Ureter (tissue), 1 donor: ENCODE measurements at regions not wholly inside any gene's neighbourhood (a gene's known extent, or its start where the extent isn't known, plus 50 kb on each side); places are given as distances from the start of the nearest gene placed in this dataset.
"Not testable (repeated sequence)": the region's sequence is repeated elsewhere in the genome, so short reads cannot be mapped to it uniquely, and the experiment has no call there.

Source experiments
- DNase-seq: peaks from one replicate; pipeline ENCODE4 v3.0.0-alpha.2; 2020; ENCODE audit warnings: low spot score
- donor health status: DM: yes; HTN: yes; CAD: no.

- no peak for DNase-seq
These were observed 562.2 kb downstream of the GALC start for GRCh38 chr14:87430810-87431209.

DNA sequence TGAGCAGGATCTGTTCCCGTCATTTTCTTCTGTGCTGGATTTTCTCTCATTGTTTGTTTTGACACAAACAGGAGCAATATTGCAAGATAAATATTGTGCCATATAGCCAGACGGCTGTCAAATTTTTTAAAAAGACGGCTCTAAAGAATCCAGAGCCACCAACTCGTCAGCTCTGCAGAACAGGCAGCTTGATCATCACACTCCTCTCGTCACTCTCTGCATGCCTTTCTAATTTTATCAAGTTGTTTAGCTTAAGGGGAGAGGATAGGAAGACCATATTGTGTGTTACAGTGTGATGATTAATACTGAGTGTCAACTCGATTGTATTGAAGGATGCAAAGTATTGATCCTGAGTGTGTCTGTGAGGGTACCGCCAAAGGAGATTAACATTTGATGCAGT lies 562.8 kb downstream of the GALC start:
- no peak for DNase-seq

DNA sequence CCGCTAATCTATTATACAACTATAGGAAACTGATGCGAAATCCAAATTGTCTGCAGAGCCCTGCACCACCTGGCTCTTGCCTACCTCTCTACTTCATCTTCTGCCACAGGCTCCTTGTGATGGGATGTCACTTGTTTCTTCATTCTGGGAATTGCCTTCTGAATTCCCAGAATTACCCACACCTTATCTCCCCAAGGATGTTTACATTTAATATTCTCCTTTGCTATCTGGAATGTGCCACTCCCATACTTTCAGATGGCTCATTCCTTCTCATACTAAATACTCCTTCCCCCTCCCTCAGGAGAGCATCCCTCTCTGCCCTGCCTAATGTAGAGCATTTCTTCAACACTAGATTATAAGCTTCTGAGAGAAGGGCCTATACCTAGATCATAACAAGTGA lies 573.1 kb downstream of the GALC start:
- DNase-seq: no peak

GRCh38 chr14:87411370-87411769 lies 581.6 kb downstream of the GALC start:
- DNase-seq: no peak

- no peak for DNase-seq
These were observed 583.6 kb downstream of the GALC start for GRCh38 chr14:87409393-87409792.

GRCh38 chr14:87407344-87407743 lies 585.6 kb downstream of the GALC start:
- DNase-seq: no peak

GRCh38 chr14:87405563-87405962 lies 587.4 kb downstream of the GALC start:
- DNase-seq: no peak

DNA sequence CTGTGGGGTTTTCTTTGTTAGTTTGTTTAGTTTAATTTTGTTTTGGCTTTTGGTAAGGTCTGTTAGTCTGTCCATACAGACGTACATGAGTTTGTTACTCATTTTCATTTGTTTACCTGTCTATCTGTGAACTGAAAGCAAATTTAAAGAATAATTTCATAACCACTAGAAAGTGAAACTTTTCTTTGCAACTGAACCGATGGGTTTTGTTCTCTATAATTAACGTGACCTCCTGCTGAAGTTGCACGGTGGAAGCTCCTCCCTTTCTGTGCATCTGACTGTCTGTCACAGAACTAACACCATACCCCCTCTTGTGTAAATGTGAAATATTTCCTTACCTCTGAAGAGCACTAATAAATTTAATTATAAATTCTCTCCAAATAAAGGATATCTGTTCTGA lies 595.5 kb downstream of the GALC start:
- DNase-seq: no peak

DNA sequence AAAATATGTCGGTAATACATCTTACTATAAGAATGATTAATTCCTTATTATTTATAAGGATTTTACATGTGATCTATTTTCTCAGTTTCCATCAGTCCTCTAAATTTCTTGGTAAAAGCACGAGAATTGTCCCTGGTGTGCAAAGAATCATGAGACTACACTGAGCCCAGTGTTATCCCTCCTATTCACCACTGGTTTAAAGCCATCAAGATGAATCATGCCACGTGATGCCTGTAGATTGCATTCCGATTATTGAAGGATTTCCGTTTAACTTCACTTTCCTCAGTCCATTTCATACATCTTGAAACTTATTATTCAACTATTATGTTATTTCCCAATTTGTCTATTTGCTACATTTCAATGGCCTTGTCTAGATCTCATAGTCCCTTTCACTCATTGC lies 601.9 kb downstream of the GALC start:
- DNase-seq: no peak

GRCh38 chr14:87388946-87389345 lies 604.0 kb downstream of the GALC start:
- DNase-seq: no peak

DNA sequence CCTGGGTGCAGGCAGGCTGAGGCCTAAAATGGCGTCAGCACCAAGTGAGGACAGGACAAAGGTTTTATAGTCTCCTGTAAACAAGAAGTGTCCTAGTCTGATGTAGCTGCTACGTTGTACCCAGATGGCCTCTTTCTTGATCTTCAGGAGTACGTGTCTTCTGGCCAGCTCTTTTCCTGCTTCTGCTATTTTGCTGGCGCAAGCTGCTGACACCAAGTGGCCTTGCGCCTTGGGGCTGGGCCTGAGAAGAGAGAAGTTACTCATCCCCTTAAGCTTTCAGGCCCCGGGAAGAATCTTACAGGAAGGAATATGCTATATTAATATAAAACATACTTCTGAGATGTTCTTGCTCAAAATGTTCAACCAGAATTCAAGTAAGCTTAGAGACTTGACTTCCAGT lies 605.2 kb downstream of the GALC start:
- no peak for DNase-seq

- DNase-seq: no peak
These were observed 606.5 kb downstream of the GALC start for GRCh38 chr14:87386524-87386923.

DNA sequence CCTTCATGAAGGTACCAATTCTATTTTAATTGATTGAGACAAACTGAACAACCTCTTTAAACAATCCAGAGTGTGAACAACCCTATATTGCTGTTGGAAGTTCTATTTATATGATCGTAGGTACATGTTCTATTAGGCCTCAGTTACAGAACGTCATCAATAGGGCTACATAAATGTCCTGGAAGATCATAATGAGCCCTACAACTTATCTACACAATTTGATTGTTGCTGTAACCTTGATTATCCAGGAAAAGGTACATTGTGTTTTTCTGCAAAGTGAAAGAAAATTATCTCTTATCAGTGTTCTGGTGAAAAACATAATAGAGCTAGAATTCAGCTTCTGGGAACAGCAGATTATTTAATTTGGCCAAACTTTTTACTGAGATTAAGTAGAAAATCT lies 612.9 kb downstream of the GALC start:
- no peak for DNase-seq

GRCh38 chr14:87368751-87369150 lies 624.2 kb downstream of the GALC start:
- DNase-seq: no peak

- DNase-seq: not testable (repeated sequence)
These were observed 632.7 kb downstream of the GALC start for GRCh38 chr14:87360246-87360645.

- DNase-seq: no peak
These were observed 642.0 kb downstream of the GALC start for GRCh38 chr14:87351007-87351406.

- DNase-seq: no peak
These were observed 643.1 kb downstream of the GALC start for GRCh38 chr14:87349921-87350320.

GRCh38 chr14:87343652-87344051 lies 649.3 kb downstream of the GALC start:
- DNase-seq: no peak

- no peak for DNase-seq
These were observed 657.8 kb downstream of the GALC start for GRCh38 chr14:87334997-87335685.

GRCh38 chr14:87331991-87332390 lies 661.0 kb downstream of the GALC start:
- DNase-seq: no peak

DNA sequence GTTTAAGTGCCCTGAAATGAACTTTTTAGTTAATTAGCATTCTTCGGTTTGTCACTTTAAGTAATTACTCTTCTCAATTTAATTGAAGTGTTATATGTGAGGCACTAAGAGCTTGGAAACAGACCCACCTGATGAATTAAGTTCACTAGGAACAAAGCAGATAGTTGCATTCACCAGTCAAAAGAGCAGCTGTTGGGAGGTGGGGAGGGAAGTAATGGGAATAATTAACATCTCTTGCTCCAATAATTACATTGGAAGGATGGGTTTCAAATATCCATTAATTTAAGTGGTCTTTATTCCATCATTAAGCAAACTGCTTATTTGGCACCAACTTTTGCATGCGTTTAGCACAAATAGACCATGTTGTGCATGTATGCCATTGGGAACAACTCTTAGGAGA lies 667.2 kb downstream of the GALC start:
- DNase-seq: no peak

- no peak for DNase-seq
These were observed 669.8 kb downstream of the GALC start for GRCh38 chr14:87323191-87323590.

- DNase-seq: no peak
These were observed 671.4 kb downstream of the GALC start for GRCh38 chr14:87321548-87321947.

DNA sequence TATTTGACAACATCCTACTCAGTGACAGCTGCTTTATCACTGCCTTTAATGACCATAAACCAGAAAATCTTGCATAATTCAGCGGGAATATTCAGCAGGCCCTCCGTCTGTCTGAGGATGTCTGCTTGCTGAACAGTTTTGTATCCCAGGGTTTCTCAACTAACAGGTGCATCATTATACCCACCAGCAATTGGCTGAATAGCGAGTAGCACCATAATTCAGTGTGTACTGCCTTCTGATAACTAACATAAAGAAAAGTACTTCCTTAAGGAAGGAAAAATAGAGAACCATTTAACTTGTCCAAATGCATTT lies 680.1 kb downstream of the GALC start:
- no peak for DNase-seq
